ENCODE measurements at regions not wholly inside any gene's neighbourhood (a gene's known extent, or its start where the extent isn't known, plus 50 kb on each side); places are given as distances from the start of the nearest gene placed in this dataset.
A peak's percentile ranks its signal among the peaks of the same experiment; 100 is the strongest.

- TF ChIP-seq, protein P1, sequence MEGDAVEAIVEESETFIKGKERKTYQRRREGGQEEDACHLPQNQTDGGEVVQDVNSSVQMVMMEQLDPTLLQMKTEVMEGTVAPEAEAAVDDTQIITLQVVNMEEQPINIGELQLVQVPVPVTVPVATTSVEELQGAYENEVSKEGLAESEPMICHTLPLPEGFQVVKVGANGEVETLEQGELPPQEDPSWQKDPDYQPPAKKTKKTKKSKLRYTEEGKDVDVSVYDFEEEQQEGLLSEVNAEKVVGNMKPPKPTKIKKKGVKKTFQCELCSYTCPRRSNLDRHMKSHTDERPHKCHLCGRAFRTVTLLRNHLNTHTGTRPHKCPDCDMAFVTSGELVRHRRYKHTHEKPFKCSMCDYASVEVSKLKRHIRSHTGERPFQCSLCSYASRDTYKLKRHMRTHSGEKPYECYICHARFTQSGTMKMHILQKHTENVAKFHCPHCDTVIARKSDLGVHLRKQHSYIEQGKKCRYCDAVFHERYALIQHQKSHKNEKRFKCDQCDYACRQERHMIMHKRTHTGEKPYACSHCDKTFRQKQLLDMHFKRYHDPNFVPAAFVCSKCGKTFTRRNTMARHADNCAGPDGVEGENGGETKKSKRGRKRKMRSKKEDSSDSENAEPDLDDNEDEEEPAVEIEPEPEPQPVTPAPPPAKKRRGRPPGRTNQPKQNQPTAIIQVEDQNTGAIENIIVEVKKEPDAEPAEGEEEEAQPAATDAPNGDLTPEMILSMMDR (IDR thresholded peaks at IDR 0.05; ENCODE audit: extremely low read depth, missing control alignments) = no peak
- DNase-seq (ENCODE audit: low spot score) = no peak
Measured at GRCh38 chr14:21923820-21924219, 250.2 kb upstream of the OR4E1 start.

DNA sequence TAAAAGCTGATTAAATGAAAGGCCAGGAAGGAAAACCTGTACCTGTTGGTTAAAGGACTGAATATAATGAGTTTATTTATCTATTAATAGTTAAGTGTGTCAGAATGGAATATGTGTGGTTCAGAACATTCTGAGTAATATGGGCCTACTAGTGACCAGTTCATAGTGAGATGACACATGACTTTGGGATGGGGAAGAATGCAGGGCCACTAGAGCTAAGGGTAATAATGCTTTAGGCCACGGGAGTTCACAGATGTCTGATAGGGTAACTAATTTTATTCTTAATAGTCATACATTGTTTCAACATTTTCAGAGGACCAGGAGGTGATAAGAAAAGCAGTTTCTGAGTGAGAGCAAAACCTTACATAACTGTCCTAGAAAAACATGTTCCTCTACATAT lies 247.8 kb upstream of the OR4E1 start:
- TF ChIP-seq, protein P1 (IDR thresholded peaks at IDR 0.05; ENCODE audit: extremely low read depth, missing control alignments) = no peak
- no peak for DNase-seq (ENCODE audit: low spot score)

GRCh38 chr14:21917699-21918436 lies 244.2 kb upstream of the OR4E1 start:
- peak; percentile 29 for DNase-seq (ENCODE audit: low spot score)
- TF ChIP-seq, protein P1 (IDR thresholded peaks at IDR 0.05; ENCODE audit: extremely low read depth, missing control alignments) = peak; percentile 67

DNA sequence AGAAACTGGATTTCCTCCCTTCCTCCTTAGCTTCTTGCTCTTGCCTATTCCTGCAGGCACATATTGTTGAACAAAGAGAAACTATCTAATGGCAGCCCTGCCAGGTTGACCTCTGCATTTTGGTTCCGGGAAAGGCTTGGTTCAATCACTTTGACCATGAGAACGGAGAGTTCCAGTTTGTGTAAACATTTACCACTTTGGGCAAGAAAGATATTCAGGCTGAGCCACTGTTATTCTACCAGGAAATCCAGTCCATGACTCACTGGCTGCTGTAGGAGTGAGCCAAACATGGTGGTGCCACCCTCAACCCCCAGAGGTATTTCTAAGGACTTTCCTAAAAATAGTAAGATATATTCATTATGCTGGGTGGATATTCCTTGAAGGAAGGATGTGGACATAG lies 242.2 kb upstream of the OR4E1 start:
- DNase-seq (ENCODE audit: low spot score) = no peak
- TF ChIP-seq, protein P1 (IDR thresholded peaks at IDR 0.05; ENCODE audit: extremely low read depth, missing control alignments) = no peak

DNA sequence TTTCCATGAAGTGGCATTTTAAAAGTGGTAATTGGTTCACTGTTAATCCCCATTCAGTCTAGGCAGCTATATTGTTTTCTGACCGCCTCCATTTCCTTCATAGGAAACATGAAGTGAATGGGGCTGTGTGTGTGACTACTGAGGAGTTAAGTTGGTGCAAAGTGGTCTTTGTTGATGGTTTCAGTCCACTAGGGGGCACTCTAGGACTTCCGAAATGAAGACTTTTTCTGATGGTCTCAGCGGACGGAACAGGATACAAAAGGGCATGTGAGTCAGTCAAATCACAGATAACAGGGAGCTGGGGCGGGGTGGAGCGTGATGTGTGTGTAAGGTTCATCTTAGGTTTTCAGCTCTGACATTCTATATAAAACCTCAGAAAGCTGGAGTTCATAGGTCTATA lies 240.1 kb upstream of the OR4E1 start:
- TF ChIP-seq, protein P1 (IDR thresholded peaks at IDR 0.05; ENCODE audit: extremely low read depth, missing control alignments) = peak; percentile 64
- DNase-seq (ENCODE audit: low spot score) = peak; percentile 39

GRCh38 chr14:21912367-21912766 lies 238.7 kb upstream of the OR4E1 start:
- TF ChIP-seq, protein P1 (IDR thresholded peaks at IDR 0.05; ENCODE audit: extremely low read depth, missing control alignments) = no peak
- DNase-seq (ENCODE audit: low spot score) = no peak

GRCh38 chr14:21911877-21912276 lies 238.3 kb upstream of the OR4E1 start:
- TF ChIP-seq, protein P1 (IDR thresholded peaks at IDR 0.05; ENCODE audit: extremely low read depth, missing control alignments) = no peak
- no peak for DNase-seq (ENCODE audit: low spot score)
